NCI-H1694 (cell line): ENCODE measurements at regions not wholly inside any gene's neighbourhood (a gene's known extent, or its start where the extent isn't known, plus 50 kb on each side); places are given as distances from the start of the nearest gene placed in this dataset.
A peak's percentile ranks its signal among the peaks of the same experiment; 100 is the strongest.

Source experiments
- DNase-seq: peaks from one replicate; lab custom pipeline; 2025; lab: John Stamatoyannopoulos, UW

- DNase-seq: no peak
These were observed 1215.3 kb downstream of the BRD1 start for GRCh38 chr22:48612077-48612995.

GRCh38 chr22:48609279-48609865 lies 1218.3 kb downstream of the BRD1 start:
- no peak for DNase-seq

GRCh38 chr22:48607901-48608662 lies 1219.6 kb downstream of the BRD1 start:
- no peak for DNase-seq

- DNase-seq: no peak
These were observed 1220.9 kb downstream of the BRD1 start for GRCh38 chr22:48606684-48607307.

GRCh38 chr22:48605856-48606481 lies 1221.7 kb downstream of the BRD1 start:
- no peak for DNase-seq

GRCh38 chr22:48605125-48605524 lies 1222.5 kb downstream of the BRD1 start:
- no peak for DNase-seq

GRCh38 chr22:48603621-48604320 lies 1223.9 kb downstream of the BRD1 start:
- DNase-seq: no peak

- DNase-seq: no peak
These were observed 1224.7 kb downstream of the BRD1 start for GRCh38 chr22:48602805-48603518.

GRCh38 chr22:48600681-48601080 lies 1227.0 kb downstream of the BRD1 start:
- DNase-seq: no peak

- no peak for DNase-seq
These were observed 1227.5 kb downstream of the BRD1 start for GRCh38 chr22:48600171-48600570.

GRCh38 chr22:48599346-48599745 lies 1228.3 kb downstream of the BRD1 start:
- no peak for DNase-seq

- DNase-seq: peak; percentile 85
These were observed 1231.4 kb downstream of the BRD1 start for GRCh38 chr22:48596111-48596850.

- DNase-seq: no peak
These were observed 1232.2 kb downstream of the BRD1 start for GRCh38 chr22:48595511-48595905.

GRCh38 chr22:48594757-48595510 lies 1232.7 kb downstream of the BRD1 start:
- DNase-seq: peak; percentile 48

GRCh38 chr22:48594016-48594756 lies 1233.5 kb downstream of the BRD1 start:
- peak; percentile 48 for DNase-seq

- no peak for DNase-seq
These were observed 1234.1 kb downstream of the BRD1 start for GRCh38 chr22:48593551-48593950.

GRCh38 chr22:48592931-48593330 lies 1234.7 kb downstream of the BRD1 start:
- no peak for DNase-seq

- no peak for DNase-seq
These were observed 1235.2 kb downstream of the BRD1 start for GRCh38 chr22:48592488-48592887.

GRCh38 chr22:48592066-48592345 lies 1235.7 kb downstream of the BRD1 start:
- DNase-seq: no peak
